Stimulated activated CD8-positive, alpha-beta memory T cell treated with anti-CD3 and anti-CD28 coated beads, Interleukin-4, amount 100 ng/mL, for 48 hours (primary cell): ENCODE measurements at regions not wholly inside any gene's neighbourhood (a gene's known extent, or its start where the extent isn't known, plus 50 kb on each side); places are given as distances from the start of the nearest gene placed in this dataset.

Experiments used
- DNase-seq: peaks from one replicate; pipeline ENCODE4 v3.0.0-alpha.2; 2020

DNA sequence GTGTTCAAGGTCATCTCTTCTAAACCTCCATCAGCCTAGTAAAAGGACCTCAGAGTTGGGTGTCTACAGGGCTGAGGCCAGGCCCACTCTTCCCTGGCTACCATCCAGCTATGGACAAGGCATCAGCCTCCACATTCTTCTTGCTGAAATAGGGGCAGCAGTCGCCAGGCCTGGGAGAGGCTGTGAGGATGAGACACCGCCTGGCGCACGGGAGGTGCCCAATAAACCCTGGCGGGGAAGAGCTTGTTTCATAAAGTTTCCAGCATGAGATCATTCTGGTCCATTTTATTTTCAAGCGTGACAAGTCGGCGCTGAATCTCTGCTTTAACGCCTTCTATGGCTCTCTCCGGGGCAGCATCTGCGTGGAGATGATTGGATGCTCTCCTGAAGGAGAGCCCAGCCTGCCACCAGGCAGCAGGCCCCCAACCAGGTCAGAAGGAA is 153.4 kb downstream of the OLFM1 start:
- DNase-seq, result no peak

DNA sequence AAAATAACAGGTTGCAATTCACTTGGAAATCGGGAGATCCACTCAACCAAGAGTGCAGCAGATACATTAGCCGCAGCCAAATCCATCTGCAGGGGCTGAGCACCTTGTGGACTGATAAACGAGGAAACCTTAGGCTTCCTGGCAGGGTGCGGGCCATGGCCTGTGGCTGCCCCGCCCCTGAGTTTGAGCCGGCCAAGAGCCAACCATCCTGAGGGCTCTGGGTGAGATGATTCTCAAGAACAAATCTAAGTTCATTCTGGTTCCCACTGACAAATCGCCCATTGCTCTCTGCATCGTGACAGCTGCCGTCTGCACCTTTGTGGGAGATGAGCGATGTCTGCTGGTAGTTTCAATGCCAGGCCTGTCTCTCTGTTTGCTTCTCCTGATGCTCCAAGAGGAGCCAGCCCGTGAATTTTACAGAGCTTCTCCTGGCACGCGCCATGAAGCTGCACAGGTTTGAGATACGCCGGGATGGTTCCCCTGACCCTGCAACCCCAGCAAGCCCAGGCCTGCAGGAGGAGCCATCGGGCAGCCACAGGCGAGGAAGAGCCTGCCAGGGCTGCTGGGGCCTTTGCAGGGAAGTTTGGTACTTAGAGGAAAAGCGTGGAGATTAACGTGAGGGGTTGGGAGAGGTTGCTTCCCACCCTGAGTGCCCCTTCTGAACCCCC is 154.0 kb downstream of the OLFM1 start:
- DNase-seq, result no peak

DNA sequence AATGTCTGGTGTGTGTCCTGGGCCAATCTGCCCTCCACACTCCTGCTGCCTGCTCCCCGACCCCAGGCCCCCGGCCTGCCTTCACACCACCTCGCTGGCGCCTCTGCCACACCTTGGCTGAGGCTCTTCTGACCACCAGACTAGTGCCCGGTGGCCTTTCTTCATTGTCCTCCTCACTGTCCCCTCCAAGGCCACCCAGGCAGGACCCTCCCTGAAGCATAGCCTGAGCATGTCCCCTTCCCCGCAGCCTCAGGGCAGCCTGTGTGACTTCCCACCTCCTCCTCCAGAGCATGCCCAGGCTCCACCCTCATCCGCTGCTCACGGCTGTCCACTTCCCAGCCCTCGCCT is 154.6 kb downstream of the OLFM1 start:
- no peak for DNase-seq

DNA sequence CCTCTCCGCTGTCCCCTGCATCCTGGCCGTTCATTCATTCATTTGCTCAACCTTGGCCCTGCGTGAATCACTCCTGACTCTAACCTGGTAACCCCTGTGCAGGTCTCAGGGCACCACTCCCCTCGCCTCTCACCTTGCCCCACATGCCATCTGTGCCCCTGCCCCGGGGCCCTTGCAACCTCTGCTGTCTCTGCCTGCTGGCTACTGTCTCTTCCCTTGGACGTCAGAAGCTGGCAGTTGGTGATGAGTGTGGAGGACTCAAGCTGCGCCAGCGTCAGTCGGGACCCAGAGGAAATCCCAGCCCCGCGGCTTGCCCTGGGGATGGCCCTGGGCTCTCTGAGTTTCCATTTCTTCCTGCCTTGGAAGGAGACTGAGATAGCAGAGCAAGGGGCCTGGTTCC is 154.9 kb downstream of the OLFM1 start:
- no peak for DNase-seq

DNA sequence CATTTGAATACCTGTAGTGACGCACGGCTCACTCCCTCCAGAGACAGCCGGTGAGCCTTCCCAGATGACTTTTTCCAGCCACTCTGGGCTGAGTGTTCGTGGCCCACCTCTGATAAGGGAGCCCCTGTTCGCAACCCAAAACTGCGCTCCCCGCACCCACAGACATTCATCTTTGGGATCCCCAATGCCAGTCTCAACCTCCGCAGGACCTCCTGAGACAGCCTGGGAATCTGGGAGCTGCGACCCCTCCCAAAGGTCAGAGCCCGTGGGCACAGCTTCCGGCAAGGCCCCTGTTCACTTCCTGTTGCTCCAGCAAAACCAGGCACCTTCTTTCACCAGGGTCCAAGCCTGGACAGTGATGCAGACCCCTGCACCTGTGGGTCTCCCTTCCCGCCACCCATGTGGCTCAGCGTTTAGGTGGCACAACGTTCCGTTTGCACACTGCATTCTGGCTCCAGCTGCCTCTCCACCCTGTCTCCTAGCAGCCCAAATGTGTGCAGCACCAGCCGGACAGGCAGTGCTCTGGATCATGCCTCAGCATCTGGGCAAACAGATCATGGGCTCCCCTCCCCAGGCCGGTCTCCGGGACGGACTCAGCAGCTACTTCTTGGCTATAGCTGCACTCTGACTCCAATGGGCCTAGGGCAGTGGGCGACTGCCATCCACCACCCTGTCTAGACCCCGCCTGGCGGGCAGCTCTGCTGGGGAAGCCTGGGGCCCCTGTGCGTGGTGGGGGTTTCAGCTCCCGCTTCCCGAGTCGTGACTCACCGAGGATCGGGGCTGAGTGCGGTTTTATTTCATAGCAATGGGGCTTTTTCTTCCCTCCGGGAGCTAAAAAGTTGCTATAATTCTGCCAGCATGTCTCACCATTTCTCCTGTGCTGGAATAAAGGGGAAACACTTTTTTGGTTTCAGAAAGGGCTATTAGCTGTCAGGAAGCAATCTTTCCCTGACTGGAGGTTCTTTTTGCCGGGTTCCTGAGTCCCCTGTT is 156.0 kb downstream of the OLFM1 start:
- DNase-seq, result no peak

DNA sequence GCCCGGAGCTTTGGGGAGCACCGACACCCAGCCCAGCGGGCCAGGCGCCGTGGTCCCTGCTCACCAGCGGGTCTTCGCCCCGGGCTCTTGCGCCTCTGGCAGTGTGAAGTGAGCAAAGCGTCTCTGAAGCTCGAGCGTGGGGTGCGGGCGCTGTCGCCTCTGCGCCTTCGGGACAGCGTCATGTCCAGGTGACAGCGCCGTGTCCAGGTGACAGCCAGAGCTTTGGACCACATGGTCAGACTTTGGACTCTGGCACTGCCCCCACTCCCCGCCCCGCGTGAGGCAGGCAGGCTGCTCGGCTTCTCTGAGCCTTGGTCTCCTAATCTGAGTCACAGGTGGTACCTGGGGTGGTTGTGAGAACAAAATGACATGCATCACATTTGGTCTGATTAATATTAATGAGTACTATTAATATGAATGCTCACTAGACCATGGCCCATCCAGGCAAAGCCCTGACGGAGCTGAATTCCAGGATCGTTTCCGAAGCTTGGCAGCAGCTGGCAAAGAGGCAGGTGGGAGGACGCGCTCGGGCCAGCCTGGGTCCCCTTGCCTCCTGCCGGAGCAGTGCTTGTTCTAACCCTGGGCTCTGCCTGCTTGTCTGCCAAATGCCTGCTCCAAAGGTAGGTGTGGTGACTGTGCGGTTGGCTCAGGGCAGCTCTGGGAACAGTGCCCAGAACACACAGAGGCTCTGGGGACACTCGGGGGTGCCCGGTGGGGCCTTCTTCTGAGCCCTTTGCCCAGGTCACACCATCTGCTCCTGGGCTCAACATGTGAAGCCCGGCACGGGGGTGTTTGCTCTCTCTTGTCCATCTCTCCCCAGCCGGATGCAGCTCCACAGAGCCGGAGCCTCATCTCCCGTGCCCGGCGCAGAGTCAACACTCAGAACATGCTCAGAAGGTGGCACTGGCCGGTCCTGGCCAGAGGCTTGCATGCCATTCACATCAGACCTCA is 157.1 kb downstream of the OLFM1 start:
- no peak for DNase-seq

DNA sequence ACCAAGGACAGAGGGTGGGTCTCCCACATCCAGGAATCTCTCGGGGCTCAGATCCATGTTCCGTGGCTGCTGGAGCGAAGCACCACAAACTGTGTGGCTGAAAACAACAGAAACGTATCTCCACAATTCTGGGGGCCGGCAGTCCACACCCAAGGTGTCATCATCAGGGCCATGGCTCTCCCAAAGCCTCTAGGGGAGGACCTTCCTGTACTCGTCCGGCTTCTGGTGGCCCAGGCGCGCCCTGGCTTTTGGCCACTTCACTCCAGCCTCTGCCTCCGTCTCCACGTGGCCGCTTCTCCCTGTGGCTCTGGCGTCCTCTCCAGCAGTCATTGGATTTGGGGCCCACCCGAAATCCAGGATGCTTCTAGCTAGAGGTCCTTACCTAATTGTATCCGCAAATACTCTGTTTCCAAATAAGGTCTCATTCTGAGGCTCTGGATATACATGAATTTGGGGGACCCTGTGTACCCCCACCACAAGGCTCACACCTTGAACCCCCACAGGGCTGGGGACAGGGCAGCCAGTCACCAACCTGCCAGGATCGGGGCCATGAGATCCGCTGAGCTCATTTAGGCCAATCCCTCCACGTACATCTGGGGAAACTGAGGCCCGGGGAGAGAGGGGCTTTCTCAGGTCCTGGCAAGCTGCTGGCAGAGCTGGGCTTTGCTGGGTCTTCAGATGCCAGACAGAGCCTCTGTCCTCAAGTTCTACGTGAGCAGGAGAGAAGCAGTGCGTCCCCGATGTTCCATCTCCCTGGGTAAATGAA is 158.2 kb downstream of the OLFM1 start:
- DNase-seq, result no peak

DNA sequence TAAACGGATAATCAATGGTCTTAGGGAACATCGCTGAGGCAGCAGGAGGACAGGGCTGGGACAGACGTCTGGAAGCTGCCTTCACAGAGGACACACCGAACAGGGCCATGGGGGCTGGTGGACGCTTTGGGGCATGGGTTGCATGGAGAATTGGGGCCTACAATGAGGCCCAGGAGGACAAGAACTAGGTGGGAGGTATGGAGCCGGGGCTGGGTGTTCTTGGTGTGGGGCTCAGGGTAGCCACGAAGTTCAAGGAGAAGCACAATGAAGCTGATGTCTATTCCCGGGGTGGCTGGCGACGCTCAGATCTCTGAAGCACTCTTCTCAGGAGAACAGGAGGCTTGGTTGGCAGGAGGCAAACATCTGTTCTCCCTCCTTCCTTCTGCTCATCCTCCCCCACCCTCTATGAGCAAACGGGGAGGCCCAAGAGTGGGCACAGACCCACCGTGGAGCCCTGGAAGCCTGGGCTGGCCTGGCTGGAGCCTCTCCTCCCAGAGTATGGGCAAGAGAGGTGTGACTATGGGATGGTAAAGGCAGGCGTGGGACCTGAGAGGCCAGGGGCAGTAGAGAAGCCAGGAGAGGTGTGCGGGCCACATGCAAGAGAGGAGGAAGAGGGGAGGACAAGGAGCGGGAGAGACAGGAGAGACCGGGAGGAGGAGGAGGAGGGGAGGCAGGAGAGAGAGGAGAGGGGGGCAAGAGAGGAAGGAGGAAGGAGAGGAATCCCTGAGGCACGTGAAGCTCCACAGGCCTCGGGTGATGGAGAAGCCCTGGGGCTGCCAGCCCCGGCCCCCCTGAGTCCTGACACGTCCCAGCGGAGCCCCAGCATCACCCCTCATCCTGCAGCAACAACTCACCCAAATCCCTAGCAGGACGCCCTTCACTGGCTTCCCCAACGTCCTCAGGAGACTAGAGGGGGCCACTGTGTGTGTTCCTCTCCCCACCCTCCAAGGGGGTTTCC is 159.1 kb downstream of the OLFM1 start:
- no peak for DNase-seq

DNA sequence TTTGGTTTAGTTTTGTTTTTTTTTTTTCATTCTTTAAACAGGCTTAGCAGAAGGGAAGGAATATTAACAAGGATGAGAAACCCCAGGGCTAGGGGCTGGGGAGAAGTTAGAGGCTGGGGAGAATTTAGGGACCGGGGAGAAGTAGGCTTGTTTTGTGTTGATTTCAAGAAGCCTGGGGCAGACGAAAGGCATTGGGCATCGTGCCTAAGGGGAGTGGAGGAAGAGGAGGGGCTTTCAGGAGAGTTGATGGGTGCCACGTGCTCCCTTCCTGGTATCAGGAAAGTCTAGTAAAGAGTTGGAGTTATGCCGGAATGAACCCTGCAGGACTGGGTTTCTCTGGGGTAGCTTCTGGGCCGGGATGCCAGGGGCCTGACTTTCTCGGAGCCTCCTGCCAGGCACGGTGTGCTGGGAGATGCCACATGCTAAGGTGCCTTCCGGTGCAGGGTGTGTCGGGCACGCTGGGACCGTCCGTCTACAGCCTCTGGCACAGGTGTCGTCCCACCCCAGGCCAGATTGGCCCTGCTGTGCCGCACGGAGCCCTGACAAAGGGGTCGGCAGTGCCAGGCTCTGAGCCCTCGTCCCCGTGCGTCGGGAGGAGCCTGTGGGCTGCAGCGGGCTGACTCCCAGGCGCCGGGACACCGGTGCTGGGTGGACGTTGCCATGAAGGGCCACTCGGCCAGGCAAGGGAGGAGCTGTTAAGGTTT is 159.9 kb downstream of the OLFM1 start:
- DNase-seq, result no peak

DNA sequence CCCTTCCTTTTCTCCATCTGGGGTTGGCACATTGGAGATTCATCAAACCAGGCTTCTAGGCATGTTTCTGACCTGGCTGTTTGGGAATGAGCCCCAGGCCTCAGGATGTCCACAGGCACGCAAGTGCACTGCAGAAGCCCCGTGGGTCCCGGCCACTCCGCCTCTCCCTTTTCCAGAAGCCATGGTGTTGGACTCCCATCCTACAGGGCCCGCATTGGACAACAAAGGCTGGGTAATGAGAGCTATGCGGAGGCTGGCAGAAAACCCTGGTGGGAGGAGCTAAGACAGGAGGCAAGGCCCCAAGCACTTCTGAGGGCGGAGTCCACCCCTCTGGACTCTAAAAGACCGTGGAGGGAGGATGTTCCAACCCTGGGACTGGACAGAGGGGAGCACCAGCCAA is 160.6 kb downstream of the OLFM1 start:
- DNase-seq, result no peak

DNA sequence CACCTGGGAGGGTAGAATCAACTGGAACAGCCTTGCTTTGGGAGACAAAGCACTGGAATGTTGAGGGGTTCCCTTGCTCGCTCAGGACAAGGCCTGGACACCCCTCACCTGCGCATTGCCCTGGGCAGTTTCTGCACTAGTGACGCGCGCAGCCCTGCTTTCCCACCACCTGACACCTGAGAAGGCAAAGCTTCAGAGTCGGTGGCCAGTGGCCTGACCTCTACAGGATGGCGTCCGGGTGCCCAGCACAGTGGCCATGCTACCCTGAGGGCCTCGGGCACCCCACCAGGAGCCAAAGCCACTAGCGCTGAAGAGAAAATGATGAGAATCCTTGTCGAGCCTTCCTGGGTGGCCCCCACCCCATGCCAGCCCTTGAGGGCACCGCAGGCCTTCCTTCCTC is 161.3 kb downstream of the OLFM1 start:
- no peak for DNase-seq

DNA sequence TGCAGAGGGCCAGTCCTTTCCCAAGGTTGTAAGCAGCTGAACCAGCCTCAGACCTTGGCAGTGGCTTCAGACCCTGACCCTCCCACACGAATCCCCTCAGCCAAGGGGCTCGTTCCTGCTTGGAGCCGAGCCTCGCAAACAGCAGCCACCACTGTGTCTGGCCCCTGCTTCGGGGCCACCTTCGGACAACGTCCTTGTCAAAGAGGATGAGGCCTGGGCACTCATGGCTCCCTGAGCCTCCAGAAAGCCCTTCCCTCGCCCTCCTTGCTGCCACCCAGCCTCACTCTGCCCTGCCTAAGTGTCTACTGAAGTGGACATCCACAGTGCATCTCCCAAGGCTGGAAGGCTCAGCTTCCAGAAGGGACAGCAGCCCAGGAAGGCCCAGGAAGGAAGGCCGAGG is 161.7 kb downstream of the OLFM1 start:
- DNase-seq, result no peak

DNA sequence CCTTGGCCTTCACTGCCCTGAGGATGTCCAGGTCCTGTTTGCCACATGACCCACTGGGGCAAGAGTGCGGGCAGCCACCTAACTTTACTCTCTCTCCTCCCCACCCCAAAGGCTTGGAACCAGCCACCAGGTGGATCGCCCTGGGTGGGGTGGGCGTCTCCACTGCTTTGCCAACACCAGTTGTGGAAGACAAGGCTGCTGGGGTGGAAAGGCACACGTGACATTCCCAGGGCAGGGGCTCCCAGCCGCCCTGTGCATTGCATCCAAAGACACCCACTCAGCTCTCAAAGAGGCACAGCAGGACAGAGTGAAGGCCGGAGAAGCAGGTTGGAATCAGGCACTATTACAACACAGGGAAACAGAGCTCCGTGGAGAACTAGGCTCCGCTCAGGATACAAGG is 162.2 kb downstream of the OLFM1 start:
- DNase-seq, result no peak

DNA sequence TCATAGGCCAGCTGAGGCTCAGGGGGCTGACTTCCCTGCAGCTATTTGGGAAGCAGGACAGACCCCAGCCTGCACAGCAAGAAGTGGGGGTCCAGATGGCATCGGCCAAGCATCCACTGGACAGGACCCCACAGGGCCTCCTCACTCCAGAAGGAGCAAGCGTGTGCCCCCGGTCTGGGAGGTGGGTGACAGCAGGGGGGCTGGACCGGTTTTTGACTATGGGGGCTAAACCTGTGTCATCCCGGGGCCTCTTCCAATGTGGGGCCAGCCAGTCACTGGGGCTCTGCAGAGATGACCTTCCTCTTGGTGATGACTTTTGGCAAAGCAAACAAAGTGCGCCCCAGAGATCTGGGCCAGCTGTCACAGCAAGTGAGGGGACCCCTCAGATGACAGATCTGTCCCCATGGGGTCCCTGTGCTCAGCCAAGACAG is 163.9 kb downstream of the OLFM1 start:
- no peak for DNase-seq

DNA sequence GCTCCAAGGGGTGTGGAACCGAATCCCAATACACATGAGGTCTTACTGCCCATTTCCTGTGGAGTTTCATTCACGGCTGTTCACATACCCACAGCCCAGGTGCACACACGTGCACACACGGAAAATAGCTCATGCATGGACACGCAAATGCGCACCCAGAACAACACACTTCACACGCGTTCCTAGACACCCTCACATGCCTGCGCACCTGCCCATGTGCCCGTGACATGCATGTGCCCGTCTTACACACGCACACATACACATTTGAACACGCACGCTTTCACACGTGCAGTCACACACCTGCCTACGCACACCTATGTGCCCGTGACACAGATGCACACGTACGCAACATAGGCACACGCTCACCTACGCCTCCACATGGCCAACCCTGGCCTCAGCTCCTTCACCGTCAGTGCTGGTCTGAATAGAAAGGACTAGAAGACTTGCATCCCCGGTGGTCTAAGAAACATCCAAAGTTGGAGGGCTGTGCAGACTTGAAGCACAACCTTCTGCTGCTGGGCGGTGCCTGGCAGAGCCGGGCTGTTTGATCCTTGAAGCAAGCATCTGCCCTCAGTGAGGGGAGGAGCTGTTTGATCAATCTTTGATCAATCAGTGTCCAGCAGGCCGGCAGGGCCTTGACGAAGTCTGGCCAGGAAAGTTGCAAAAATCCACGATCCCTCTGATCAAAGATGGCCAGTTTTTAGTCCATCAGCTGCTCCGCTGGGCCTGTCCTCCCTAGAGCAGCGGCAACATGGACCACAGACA is 164.7 kb downstream of the OLFM1 start:
- DNase-seq, result no peak

DNA sequence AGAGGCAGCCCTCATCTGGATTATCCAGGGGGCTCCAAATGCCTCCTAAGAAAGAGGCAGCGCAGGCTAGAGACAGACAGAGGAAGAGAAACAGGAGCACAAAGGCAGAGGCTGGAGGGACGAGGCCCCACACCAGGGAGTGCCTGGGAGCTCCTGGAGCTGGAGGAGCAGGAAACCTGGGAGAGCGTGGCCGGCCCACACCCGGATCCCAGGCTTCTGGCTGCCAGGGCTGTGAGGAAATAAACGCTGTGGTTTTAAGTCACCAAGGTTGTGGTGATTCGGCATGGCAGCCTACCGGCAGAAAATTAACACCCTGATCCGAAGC is 165.5 kb downstream of the OLFM1 start:
- no peak for DNase-seq

DNA sequence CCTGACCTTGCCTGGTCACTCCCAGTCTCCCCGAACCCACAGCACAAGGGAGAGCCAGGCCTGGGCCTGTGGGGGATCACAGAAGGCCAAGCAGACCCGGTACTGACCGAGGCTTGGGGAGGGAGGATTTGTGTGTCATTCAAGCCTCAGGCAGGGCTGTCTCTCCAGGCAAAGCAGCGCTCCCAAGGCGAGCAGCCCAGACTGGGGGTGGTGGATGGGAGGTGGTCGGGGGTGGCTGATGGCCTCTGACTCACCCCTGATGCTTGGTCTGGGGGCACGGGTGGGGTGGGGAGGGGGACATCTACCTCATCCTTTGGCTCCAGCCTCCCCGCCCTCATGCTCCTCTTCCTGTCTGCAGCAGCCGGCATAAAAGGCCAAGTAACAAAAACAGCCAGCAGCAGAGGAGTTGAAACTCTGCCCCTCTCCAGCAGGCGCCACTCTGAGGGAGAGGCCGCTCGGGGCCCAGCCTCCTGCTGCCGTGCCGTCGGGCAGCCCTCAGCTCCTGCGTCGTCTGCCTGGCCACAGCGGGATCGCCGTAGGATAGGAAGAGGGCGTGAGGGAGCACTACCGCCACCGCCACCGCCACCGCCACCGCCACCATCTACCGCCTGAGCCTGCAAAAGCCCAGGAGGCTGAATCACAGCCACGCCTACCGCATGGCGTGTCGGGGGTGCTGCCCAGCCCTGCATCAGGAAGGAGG is 166.0 kb downstream of the OLFM1 start:
- DNase-seq, result no peak

DNA sequence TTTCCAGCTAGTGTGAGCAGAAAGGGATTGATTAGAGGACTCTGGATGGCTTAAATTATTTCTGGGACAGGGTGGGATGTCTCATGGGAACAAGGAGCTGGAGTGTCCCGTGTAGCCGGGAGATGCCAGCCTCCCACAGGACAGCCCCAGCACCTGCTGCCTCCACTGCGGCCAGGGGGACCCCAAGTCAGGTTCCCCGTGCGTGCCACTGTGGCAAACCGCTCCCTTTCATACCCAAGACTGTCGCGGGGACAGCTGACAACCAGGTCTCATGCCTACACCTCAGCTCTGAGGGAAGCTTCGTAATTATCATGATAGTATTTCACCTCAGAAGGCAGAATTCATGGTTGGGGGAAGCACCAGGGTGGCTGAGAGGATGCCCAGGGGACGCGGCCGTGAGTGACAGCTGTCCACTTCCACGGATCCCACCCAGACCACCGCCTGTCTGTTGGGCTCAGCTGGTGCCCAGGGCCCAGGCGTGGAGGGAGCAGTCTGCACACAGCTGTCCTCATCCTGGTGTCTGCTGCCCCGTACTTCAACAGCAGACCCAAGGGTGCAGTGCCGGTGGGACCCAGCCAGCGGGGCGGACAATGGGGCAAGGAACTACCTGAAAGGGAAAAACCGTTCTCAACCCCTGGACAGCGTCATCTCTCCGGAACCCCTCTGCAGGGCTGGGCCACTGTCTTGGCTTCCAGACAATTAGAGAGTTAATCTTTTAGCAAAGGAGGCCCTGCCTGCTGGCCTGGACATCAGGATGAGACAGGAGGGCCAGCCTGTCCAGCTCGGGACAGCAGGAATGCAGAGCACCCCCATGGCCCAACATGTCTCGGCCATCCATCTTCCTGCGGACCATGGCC is 166.9 kb downstream of the OLFM1 start:
- no peak for DNase-seq
